EH (cell line): ENCODE measurements at regions not wholly inside any gene's neighbourhood (a gene's known extent, or its start where the extent isn't known, plus 50 kb on each side); places are given as distances from the start of the nearest gene placed in this dataset.

Source experiments
- DNase-seq: peaks from one replicate; pipeline ENCODE4 v3.0.0-alpha.2; 2015; ENCODE audit warnings: low read depth

- no peak for DNase-seq
Measured at GRCh38 chr10:43958964-43959363, 310.3 kb upstream of the ZNF32 start.

- no peak for DNase-seq
Measured at GRCh38 chr10:43958071-43958432, 309.4 kb upstream of the ZNF32 start.

- DNase-seq: no peak
Measured at GRCh38 chr10:43957267-43958070, 308.8 kb upstream of the ZNF32 start.

- no peak for DNase-seq
Measured at GRCh38 chr10:43955978-43956377, 307.3 kb upstream of the ZNF32 start.

GRCh38 chr10:43955002-43955596 lies 306.4 kb upstream of the ZNF32 start:
- DNase-seq: no peak

- DNase-seq: no peak
Measured at GRCh38 chr10:43953672-43954071, 305.0 kb upstream of the ZNF32 start.

- no peak for DNase-seq
Measured at GRCh38 chr10:43952760-43953159, 304.1 kb upstream of the ZNF32 start.

- DNase-seq: no peak
Measured at GRCh38 chr10:43949351-43949750, 300.7 kb upstream of the ZNF32 start.

GRCh38 chr10:43946445-43946844 lies 297.8 kb upstream of the ZNF32 start:
- DNase-seq: no peak

- DNase-seq: no peak
Measured at GRCh38 chr10:43945908-43946307, 297.2 kb upstream of the ZNF32 start.

GRCh38 chr10:43945094-43945730 lies 296.5 kb upstream of the ZNF32 start:
- no peak for DNase-seq

GRCh38 chr10:43944381-43945093 lies 295.9 kb upstream of the ZNF32 start:
- DNase-seq: no peak

GRCh38 chr10:43943818-43944360 lies 295.2 kb upstream of the ZNF32 start:
- no peak for DNase-seq

GRCh38 chr10:43943119-43943817 lies 294.6 kb upstream of the ZNF32 start:
- no peak for DNase-seq

- DNase-seq: no peak
Measured at GRCh38 chr10:43942096-43942850, 293.6 kb upstream of the ZNF32 start.

- no peak for DNase-seq
Measured at GRCh38 chr10:43940898-43941837, 292.5 kb upstream of the ZNF32 start.

- DNase-seq: peak; percentile 84
Measured at GRCh38 chr10:43939939-43940820, 291.5 kb upstream of the ZNF32 start.

- no peak for DNase-seq
Measured at GRCh38 chr10:43939389-43939938, 290.8 kb upstream of the ZNF32 start.

- no peak for DNase-seq
Measured at GRCh38 chr10:43938810-43939209, 290.1 kb upstream of the ZNF32 start.
